ENCODE measurements at regions not wholly inside any gene's neighbourhood (a gene's known extent, or its start where the extent isn't known, plus 50 kb on each side); places are given as distances from the start of the nearest gene placed in this dataset.

DNA sequence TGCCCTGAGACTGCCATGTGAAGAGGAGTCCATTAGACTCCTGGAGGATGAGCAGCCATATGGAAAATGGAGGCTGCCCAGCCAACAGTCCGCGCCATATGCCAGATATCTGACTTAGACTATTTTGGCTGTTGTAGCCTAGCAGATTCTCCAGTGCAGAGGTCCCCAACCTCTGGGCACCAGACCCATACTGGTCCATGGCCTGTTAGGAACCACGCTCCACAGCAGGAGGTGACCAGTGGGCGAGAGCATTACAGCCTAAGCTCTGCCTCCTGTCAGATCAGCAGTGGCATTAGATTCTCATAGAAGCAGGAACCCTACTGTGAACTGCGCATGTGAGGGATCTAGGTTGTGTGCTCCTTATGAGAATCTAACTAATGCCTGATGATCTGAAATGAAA is 851.9 kb downstream of the NR2F1-AS1 start:
- H3K9me2 ChIP-seq (ENCODE audit: insufficient read depth, low read length), result no peaks in the 10 kb centered on the region
- no TSS peak for BruUV-seq (replicated peaks)
- no peak overlapping the region for H3K4me2 ChIP-seq (ENCODE audit: low read length)
- H3K4me3 ChIP-seq (ENCODE audit: low read depth, low read length, poor library complexity, severe bottlenecking), result no peak overlapping the region
- no peak overlapping the region for H2AFZ ChIP-seq (ENCODE audit: low read length)
- no peaks in the 10 kb centered on the region for H3K9me3 ChIP-seq (ENCODE audit: low read length)
- no peaks in the 10 kb centered on the region for H3K36me3 ChIP-seq (ENCODE audit: insufficient read depth, low read length)
- ChIA-PET CTCF (ENCODE audit: unreplicated experiment) (no interaction called here), POLR2A (no interaction called here)
- TF ChIP-seq, protein P1, sequence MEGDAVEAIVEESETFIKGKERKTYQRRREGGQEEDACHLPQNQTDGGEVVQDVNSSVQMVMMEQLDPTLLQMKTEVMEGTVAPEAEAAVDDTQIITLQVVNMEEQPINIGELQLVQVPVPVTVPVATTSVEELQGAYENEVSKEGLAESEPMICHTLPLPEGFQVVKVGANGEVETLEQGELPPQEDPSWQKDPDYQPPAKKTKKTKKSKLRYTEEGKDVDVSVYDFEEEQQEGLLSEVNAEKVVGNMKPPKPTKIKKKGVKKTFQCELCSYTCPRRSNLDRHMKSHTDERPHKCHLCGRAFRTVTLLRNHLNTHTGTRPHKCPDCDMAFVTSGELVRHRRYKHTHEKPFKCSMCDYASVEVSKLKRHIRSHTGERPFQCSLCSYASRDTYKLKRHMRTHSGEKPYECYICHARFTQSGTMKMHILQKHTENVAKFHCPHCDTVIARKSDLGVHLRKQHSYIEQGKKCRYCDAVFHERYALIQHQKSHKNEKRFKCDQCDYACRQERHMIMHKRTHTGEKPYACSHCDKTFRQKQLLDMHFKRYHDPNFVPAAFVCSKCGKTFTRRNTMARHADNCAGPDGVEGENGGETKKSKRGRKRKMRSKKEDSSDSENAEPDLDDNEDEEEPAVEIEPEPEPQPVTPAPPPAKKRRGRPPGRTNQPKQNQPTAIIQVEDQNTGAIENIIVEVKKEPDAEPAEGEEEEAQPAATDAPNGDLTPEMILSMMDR (conservative IDR thresholded peaks at IDR 0.05; ENCODE audit: low read length), result no peak
- TF ChIP-seq EZH2phosphoT487 (IDR thresholded peaks at IDR 0.05; ENCODE audit: borderline replicate concordance, low read depth, low read length), result no peak
- H3K27ac ChIP-seq (ENCODE audit: low read depth, low read length, poor library complexity, severe bottlenecking), result no peak overlapping the region
- H4K20me1 ChIP-seq (ENCODE audit: insufficient read depth, low read length), result no peaks in the 10 kb centered on the region
- no peaks in the 10 kb centered on the region for H3K4me1 ChIP-seq (ENCODE audit: insufficient read depth, low read length, poor library complexity, severe bottlenecking)
- no peaks in the 10 kb centered on the region for H3K79me2 ChIP-seq (ENCODE audit: insufficient read depth, low read depth, low read length)
- DNase-seq (ENCODE audit: low spot score), result no peak
- intact Hi-C loops (cut with micrococcal nuclease; ENCODE audit: unreplicated experiment), result no loop called here

DNA sequence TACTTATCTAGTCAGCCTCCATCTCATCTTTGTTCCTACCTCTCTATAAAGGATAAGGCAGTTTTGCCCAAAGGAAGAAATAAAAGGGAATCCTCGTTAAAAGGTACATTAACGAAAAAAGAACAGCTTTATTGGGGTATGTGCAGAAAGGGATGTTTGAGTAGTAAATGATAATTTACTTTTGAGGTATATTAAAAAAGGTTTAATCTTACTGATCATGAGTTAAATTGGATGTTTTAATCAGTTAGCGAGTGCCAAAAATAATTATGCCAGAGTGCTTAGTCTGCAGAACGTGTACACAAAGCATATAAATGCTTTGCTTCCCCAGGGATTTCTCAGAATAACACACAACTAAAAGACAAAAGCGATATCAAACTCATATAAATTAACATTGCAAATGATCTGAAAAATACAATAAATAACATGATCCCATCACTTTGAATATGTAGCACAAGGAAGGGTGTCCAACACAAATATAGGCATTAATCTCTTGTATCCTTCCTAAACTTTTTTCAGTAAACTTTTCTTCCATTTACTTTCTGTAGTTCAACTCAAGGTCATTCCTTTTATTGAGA is 865.0 kb downstream of the NR2F1-AS1 start:
- CTCF ChIA-PET (ENCODE audit: unreplicated experiment), result no interaction called here
- H3K9me2 ChIP-seq (ENCODE audit: insufficient read depth, low read length), result no peaks in the 10 kb centered on the region

DNA sequence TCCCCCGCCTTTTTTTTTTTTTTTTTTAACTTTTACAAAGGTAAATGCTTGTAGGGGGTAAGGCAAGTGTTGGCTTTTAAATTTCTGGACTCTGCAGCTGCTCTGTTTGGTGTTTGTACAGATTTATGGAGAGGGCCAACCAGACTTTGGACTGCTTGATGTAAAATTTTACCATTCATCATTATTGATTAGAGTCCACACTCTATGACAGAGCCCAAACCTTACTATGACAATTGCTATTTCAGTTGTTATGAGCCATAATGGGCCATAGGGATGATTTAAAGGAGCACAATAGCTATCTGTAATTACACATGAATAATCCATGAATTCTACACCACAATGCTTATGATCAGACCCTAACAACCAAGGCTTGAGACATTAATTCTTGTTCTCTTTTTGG is 867.2 kb downstream of the NR2F1-AS1 start:
- no peak for TF ChIP-seq EZH2phosphoT487 (IDR thresholded peaks at IDR 0.05; ENCODE audit: borderline replicate concordance, low read depth, low read length)
- TF ChIP-seq, protein P1 (conservative IDR thresholded peaks at IDR 0.05; ENCODE audit: low read length), result no peak
- no peaks in the 10 kb centered on the region for H3K36me3 ChIP-seq (ENCODE audit: insufficient read depth, low read length)
- intact Hi-C loops (cut with micrococcal nuclease; ENCODE audit: unreplicated experiment), result no loop called here

More for the DNA sequence above, 865.0 kb downstream of the NR2F1-AS1 start:
- POLR2A ChIA-PET, result interaction anchor here (1.2 kb wide), 1 partner anchor 390 kb away, joined by 3 read pairs; no protein-coding TSS in a partner anchor
- Histone ChIP-seq H3K27ac (ENCODE audit: low read depth, low read length, poor library complexity, severe bottlenecking) (no peak overlapping the region), H3K9me3 (ENCODE audit: low read length) (no peaks in the 10 kb centered on the region), H3K4me2 (ENCODE audit: low read length) (no peak overlapping the region), H3K36me3 (ENCODE audit: insufficient read depth, low read length) (no peaks in the 10 kb centered on the region), H4K20me1 (ENCODE audit: insufficient read depth, low read length) (no peaks in the 10 kb centered on the region), H3K79me2 (ENCODE audit: insufficient read depth, low read depth, low read length) (no peaks in the 10 kb centered on the region), H2AFZ (ENCODE audit: low read length) (no peak overlapping the region), H3K4me1 (ENCODE audit: insufficient read depth, low read length, poor library complexity, severe bottlenecking) (no peaks in the 10 kb centered on the region), H3K4me3 (ENCODE audit: low read depth, low read length, poor library complexity, severe bottlenecking) (no peak overlapping the region)
- TF ChIP-seq, protein P1 (conservative IDR thresholded peaks at IDR 0.05; ENCODE audit: low read length), result no peak
- no peak for TF ChIP-seq EZH2phosphoT487 (IDR thresholded peaks at IDR 0.05; ENCODE audit: borderline replicate concordance, low read depth, low read length)
- intact Hi-C loops (cut with micrococcal nuclease; ENCODE audit: unreplicated experiment), result no loop called here
- no TSS peak for BruUV-seq (replicated peaks)
- no peak for DNase-seq (ENCODE audit: low spot score)

More for the DNA sequence above, 867.2 kb downstream of the NR2F1-AS1 start:
- no peak overlapping the region for H3K4me3 ChIP-seq (ENCODE audit: low read depth, low read length, poor library complexity, severe bottlenecking)
- H3K27ac ChIP-seq (ENCODE audit: low read depth, low read length, poor library complexity, severe bottlenecking), result no peak overlapping the region
- no peaks in the 10 kb centered on the region for H3K9me2 ChIP-seq (ENCODE audit: insufficient read depth, low read length)
- no peaks in the 10 kb centered on the region for H3K4me1 ChIP-seq (ENCODE audit: insufficient read depth, low read length, poor library complexity, severe bottlenecking)
- H3K4me2 ChIP-seq (ENCODE audit: low read length), result no peak overlapping the region
- no peaks in the 10 kb centered on the region for H3K9me3 ChIP-seq (ENCODE audit: low read length)
- H4K20me1 ChIP-seq (ENCODE audit: insufficient read depth, low read length), result no peaks in the 10 kb centered on the region
- ChIA-PET POLR2A (no interaction called here), CTCF (ENCODE audit: unreplicated experiment) (no interaction called here)
- BruUV-seq (replicated peaks), result no TSS peak
- no peaks in the 10 kb centered on the region for H3K79me2 ChIP-seq (ENCODE audit: insufficient read depth, low read depth, low read length)
- no peak overlapping the region for H2AFZ ChIP-seq (ENCODE audit: low read length)
- no peak for DNase-seq (ENCODE audit: low spot score)

All from OCI-LY7 (cell line).